H9 (cell line): ENCODE measurements at regions not wholly inside any gene's neighbourhood (a gene's known extent, or its start where the extent isn't known, plus 50 kb on each side); places are given as distances from the start of the nearest gene placed in this dataset.

Experiments
- DNase-seq: peaks from one replicate; pipeline ENCODE4 v3.0.0-alpha.2; 2017
- H2AFZ ChIP-seq: one replicate; pipeline ENCODE4 v1.6.1; 2013; ENCODE audit warnings: mild to moderate bottlenecking, low read length, control low read depth, moderate library complexity
- H2AK5ac ChIP-seq: 2 replicates; pipeline ENCODE4 v1.6.1; 2013; ENCODE audit warnings: low read length, control low read depth, mixed read lengths; ENCODE audit not compliant: insufficient read length
- H2BK120ac ChIP-seq: one replicate; pipeline ENCODE4 v1.6.1; 2013; ENCODE audit warnings: low read depth, mild to moderate bottlenecking, low read length, control low read depth, inconsistent platforms; ENCODE audit not compliant: poor library complexity, severe bottlenecking
- H2BK12ac ChIP-seq: 2 replicates; pipeline ENCODE4 v1.6.1; 2013; ENCODE audit warnings: low read length, control low read depth, mixed read lengths, low read depth; ENCODE audit not compliant: insufficient read length
- H2BK15ac ChIP-seq: 2 replicates; pipeline ENCODE4 v1.6.1; 2013; ENCODE audit warnings: low read depth, low read length, control low read depth
- H2BK20ac ChIP-seq: one replicate; pipeline ENCODE4 v1.6.1; 2013; ENCODE audit warnings: low read depth, mild to moderate bottlenecking, low read length, control low read depth, inconsistent platforms; ENCODE audit not compliant: poor library complexity, severe bottlenecking
- H2BK5ac ChIP-seq: 2 replicates; pipeline ENCODE4 v1.6.1; 2013; ENCODE audit warnings: low read length, control low read depth, mixed read lengths; ENCODE audit not compliant: insufficient read length
- H3K14ac ChIP-seq: 2 replicates; pipeline ENCODE4 v1.6.1; 2013; ENCODE audit warnings: low read length, control low read depth; ENCODE audit not compliant: insufficient read depth
- H3K18ac ChIP-seq: 2 replicates; pipeline ENCODE4 v1.6.1; 2013; ENCODE audit warnings: low read depth, mild to moderate bottlenecking, mixed read lengths, low read length, control low read depth; ENCODE audit not compliant: insufficient read length
- H3K23ac ChIP-seq: 2 replicates; pipeline ENCODE4 v1.6.1; 2013; ENCODE audit warnings: low read length, control low read depth, mixed read lengths, low read depth; ENCODE audit not compliant: insufficient read length
- H3K23me2 ChIP-seq: 2 replicates; pipeline ENCODE4 v1.6.1; 2013; ENCODE audit warnings: low read depth, mild to moderate bottlenecking, mixed read lengths, low read length, control low read depth; ENCODE audit not compliant: insufficient read length, poor library complexity, severe bottlenecking
- H3K27ac ChIP-seq: 2 replicates; pipeline ENCODE4 v1.5.1; 2013; ENCODE audit warnings: low read length, control low read depth, mixed read lengths, low read depth; ENCODE audit not compliant: insufficient read length
- H3K27me3 ChIP-seq: 2 replicates; pipeline ENCODE4 v1.6.1; 2013; ENCODE audit warnings: low read length, control low read depth, inconsistent platforms; ENCODE audit not compliant: insufficient read depth
- H3K4ac ChIP-seq: 2 replicates; pipeline ENCODE4 v1.6.1; 2013; ENCODE audit warnings: low read depth, mild to moderate bottlenecking, control low read depth, inconsistent platforms, low read length, moderate library complexity
- H3K4me1 ChIP-seq: 2 replicates; pipeline ENCODE4 v1.6.1; 2013; ENCODE audit warnings: low read length, control low read depth, inconsistent platforms; ENCODE audit not compliant: insufficient read depth
- H3K4me2 ChIP-seq: 2 replicates; pipeline ENCODE4 v1.6.1; 2013; ENCODE audit warnings: low read length, control low read depth, mixed read lengths; ENCODE audit not compliant: insufficient read length, insufficient read depth
- H3K56ac ChIP-seq: 2 replicates; pipeline ENCODE4 v1.6.1; 2013; ENCODE audit warnings: low read depth, mild to moderate bottlenecking, mixed read lengths, low read length, control low read depth; ENCODE audit not compliant: insufficient read length
- H3K79me1 ChIP-seq: 2 replicates; pipeline ENCODE4 v1.6.1; 2013; ENCODE audit warnings: low read depth, mild to moderate bottlenecking, moderate library complexity, low read length, control low read depth, inconsistent platforms; ENCODE audit not compliant: insufficient read depth, poor library complexity, severe bottlenecking
- H3K79me2 ChIP-seq: 2 replicates; pipeline ENCODE4 v1.6.1; 2013; ENCODE audit warnings: low read length, control low read depth, inconsistent platforms; ENCODE audit not compliant: insufficient read depth
- H3K9ac ChIP-seq: 2 replicates; pipeline ENCODE4 v1.6.1; 2013; ENCODE audit warnings: low read length, control low read depth, mixed read lengths; ENCODE audit not compliant: insufficient read length; ENCODE audit errors: extremely low read depth
- H3K9me3 ChIP-seq: one replicate; pipeline ENCODE4 v1.6.1; 2013; ENCODE audit warnings: low read depth, low read length, inconsistent platforms; ENCODE audit not compliant: control insufficient read depth
- H3T11ph ChIP-seq: one replicate; pipeline ENCODE4 v1.6.1; 2013; ENCODE audit warnings: mild to moderate bottlenecking, low read length, control low read depth, inconsistent platforms
- H4K20me1 ChIP-seq: one replicate; pipeline ENCODE4 v1.6.1; 2013; ENCODE audit not compliant: control insufficient read depth, insufficient read length, insufficient read depth
- H4K5ac ChIP-seq: 2 replicates; pipeline ENCODE4 v1.6.1; 2013; ENCODE audit warnings: low read depth, mild to moderate bottlenecking, mixed read lengths, low read length, control low read depth; ENCODE audit not compliant: insufficient read length
- H4K8ac ChIP-seq: replicated peaks from 2 replicates; pipeline ENCODE4 v1.6.1; 2013; ENCODE audit warnings: low read length, control low read depth, mixed read lengths, low read depth; ENCODE audit not compliant: insufficient read length
- H4K91ac ChIP-seq: 2 replicates; pipeline ENCODE4 v1.6.1; 2013; ENCODE audit warnings: low read depth, mild to moderate bottlenecking, moderate library complexity, mixed read lengths, low read length, control low read depth; ENCODE audit not compliant: insufficient read length
- H3K27ac Mint-ChIP-seq, 3 experiments: 2 replicates in 2 of 3; 3 replicates in 1 of 3; pipeline ENCODE4 v1.8.0; 2020 to 2021; ENCODE audit warnings: mixed read lengths in 3 of 3, mild to moderate bottlenecking in 1 of 3, moderate library complexity in 1 of 3
- H3K27me3 Mint-ChIP-seq: 2 replicates; pipeline ENCODE4 v1.8.0; 2021; ENCODE audit warnings: low read depth, mild to moderate bottlenecking, moderate library complexity, mixed read lengths
- H3K36me3 Mint-ChIP-seq, 3 experiments: 2 replicates in 2 of 3; 3 replicates in 1 of 3; pipeline ENCODE4 v1.8.0; 2020 to 2021; ENCODE audit warnings: low read depth in 3 of 3, mixed read lengths in 3 of 3; ENCODE audit not compliant: insufficient read depth in 1 of 3
- H3K4me1 Mint-ChIP-seq, 2 experiments: 2 replicates each; pipeline ENCODE4 v1.8.0; 2020; ENCODE audit warnings: mixed read lengths in 2 of 2
- H3K4me3 Mint-ChIP-seq, 2 experiments: 2 replicates in 1 of 2; 3 replicates in 1 of 2; pipeline ENCODE4 v1.8.0; 2020 to 2021; ENCODE audit warnings: mild to moderate bottlenecking in 2 of 2, mixed read lengths in 2 of 2, moderate library complexity in 1 of 2
- H3K9me3 Mint-ChIP-seq, 2 experiments: 2 replicates in 1 of 2; 3 replicates in 1 of 2; pipeline ENCODE4 v1.8.0; 2020; ENCODE audit warnings: mild to moderate bottlenecking in 2 of 2, mixed read lengths in 2 of 2, moderate library complexity in 1 of 2
- WGBS: extraction: QIAGEN DNeasy Blood & Tissue Kit; methylation state at CpG from one replicate; pipeline ENCODE4 v1.1.7; 2013; ENCODE audit warnings: missing lambda C conversion rate, low lambda C conversion rate, mixed read lengths; ENCODE audit not compliant: insufficient read length; ENCODE audit errors: extremely low coverage; 5-methylcytosine and 5-hydroxymethylcytosine counted together
- TF ChIP-seq, protein P1 (sequence below): fragments of 200-600 bp; sonication (generic); conservative IDR thresholded peaks from 3 replicates; pipeline ENCODE4 v1.8.0; 2021; ENCODE audit warnings: antibody characterized with exemption, mild to moderate bottlenecking

DNA sequence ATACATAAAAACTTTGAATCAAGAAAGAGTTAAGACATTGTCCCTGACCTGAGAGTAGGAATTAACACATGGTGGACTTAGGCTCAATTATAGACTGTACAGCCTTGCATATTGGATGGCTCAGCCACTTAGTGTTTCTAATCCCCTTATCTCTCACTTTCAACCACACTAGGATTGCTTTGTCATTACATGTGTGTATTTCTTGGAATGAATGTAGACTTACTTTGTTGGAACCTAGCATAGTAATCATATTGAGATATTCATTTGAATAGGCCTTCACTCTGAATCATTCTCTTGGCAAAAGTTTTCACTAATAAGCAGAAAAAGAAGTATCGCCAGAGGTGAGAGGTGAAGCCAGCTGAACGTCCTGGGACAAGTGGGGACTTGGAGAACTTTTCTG lies 1973.9 kb upstream of the FLRT2 start:
- no peak for DNase-seq
- Histone ChIP-seq H4K5ac (no peak overlapping the region), H3K4me1 (no peaks in the 10 kb centered on the region), H3K9me3 (no peaks in the 10 kb centered on the region), H3K9ac (no peak overlapping the region), H4K8ac (no peak overlapping the region), H2AFZ (no peak overlapping the region), H3K4me2 (no peak overlapping the region), H3K18ac (no peak overlapping the region), H3T11ph (no peak overlapping the region), H4K20me1 (no peaks in the 10 kb centered on the region), H2BK12ac (no peak overlapping the region), H2BK15ac (no peak overlapping the region), H4K91ac (no peak overlapping the region), H2AK5ac (no peak overlapping the region), H3K23me2 (no peaks in the 10 kb centered on the region), H2BK20ac (no peak overlapping the region), H3K56ac (no peak overlapping the region), H3K14ac (no peak overlapping the region), H3K79me1 (no peaks in the 10 kb centered on the region), H3K79me2 (no peaks in the 10 kb centered on the region), H3K27me3 (no peaks in the 10 kb centered on the region), H2BK5ac (no peak overlapping the region), H3K27ac (no peak overlapping the region), H2BK120ac (no peak overlapping the region), H3K23ac (no peak overlapping the region), H3K4ac (no peak overlapping the region)
- no peaks in the 10 kb centered on the region for H3K4me1 Mint-ChIP-seq
- H3K36me3 Mint-ChIP-seq = peaks cover 0 to 3% (median 0%) of the 10 kb centered on the region in 3 experiments; a peak in 1 of 7 replicates
- WGBS = no CpG with 5 or more reads among the region's 2 CpGs
- H3K27ac Mint-ChIP-seq = no peak overlapping the region
- H3K4me3 Mint-ChIP-seq = no peak overlapping the region
- TF ChIP-seq, protein P1, sequence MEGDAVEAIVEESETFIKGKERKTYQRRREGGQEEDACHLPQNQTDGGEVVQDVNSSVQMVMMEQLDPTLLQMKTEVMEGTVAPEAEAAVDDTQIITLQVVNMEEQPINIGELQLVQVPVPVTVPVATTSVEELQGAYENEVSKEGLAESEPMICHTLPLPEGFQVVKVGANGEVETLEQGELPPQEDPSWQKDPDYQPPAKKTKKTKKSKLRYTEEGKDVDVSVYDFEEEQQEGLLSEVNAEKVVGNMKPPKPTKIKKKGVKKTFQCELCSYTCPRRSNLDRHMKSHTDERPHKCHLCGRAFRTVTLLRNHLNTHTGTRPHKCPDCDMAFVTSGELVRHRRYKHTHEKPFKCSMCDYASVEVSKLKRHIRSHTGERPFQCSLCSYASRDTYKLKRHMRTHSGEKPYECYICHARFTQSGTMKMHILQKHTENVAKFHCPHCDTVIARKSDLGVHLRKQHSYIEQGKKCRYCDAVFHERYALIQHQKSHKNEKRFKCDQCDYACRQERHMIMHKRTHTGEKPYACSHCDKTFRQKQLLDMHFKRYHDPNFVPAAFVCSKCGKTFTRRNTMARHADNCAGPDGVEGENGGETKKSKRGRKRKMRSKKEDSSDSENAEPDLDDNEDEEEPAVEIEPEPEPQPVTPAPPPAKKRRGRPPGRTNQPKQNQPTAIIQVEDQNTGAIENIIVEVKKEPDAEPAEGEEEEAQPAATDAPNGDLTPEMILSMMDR = no peak
- H3K9me3 Mint-ChIP-seq = peaks cover 0 to 3% of the 10 kb centered on the region in 2 experiments; a peak in 2 of 5 replicates
- no peaks in the 10 kb centered on the region for H3K27me3 Mint-ChIP-seq
